ENCODE measurements at regions not wholly inside any gene's neighbourhood (a gene's known extent, or its start where the extent isn't known, plus 50 kb on each side); places are given as distances from the start of the nearest gene placed in this dataset.

DNA sequence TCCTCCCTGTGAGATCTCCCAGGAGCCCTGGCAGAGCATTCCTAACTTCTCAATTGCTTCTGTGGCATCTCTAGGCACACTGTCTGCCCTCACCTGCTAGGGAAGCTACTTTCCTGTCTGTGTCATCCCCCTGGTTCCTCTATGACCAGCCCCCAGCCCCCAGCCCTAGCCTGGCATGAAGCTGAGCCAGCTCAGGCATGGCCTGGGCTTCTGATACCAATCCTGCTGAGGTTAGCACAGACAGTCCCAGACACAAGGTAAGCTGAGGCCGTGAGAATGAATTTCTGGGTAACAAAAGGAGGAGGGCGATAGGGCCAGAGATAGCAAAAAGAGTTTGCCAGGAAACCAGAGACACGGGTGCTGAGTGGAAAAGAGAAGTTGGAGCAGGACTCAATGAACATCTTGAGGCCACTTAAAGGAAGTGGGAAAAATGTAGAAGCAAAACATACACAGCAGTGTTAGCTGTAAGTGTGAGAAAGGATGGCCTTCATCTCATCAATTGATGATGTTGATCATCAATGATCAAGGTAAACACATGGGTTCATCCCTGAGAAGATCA is 87.6 kb upstream of the PICALM start:
- Histone ChIP-seq H3K4me3 (no peak overlapping the region), H3K36me3 (no peaks in the 10 kb centered on the region), H3K27ac (no peak overlapping the region), H3K27me3 (no peaks in the 10 kb centered on the region), H3K4me1 (ENCODE audit: low read depth) (peaks cover 6% of the 10 kb centered on the region), H3K9me3 (ENCODE audit: low read depth) (no peaks in the 10 kb centered on the region)
- TF ChIP-seq, protein P1, sequence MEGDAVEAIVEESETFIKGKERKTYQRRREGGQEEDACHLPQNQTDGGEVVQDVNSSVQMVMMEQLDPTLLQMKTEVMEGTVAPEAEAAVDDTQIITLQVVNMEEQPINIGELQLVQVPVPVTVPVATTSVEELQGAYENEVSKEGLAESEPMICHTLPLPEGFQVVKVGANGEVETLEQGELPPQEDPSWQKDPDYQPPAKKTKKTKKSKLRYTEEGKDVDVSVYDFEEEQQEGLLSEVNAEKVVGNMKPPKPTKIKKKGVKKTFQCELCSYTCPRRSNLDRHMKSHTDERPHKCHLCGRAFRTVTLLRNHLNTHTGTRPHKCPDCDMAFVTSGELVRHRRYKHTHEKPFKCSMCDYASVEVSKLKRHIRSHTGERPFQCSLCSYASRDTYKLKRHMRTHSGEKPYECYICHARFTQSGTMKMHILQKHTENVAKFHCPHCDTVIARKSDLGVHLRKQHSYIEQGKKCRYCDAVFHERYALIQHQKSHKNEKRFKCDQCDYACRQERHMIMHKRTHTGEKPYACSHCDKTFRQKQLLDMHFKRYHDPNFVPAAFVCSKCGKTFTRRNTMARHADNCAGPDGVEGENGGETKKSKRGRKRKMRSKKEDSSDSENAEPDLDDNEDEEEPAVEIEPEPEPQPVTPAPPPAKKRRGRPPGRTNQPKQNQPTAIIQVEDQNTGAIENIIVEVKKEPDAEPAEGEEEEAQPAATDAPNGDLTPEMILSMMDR (IDR thresholded peaks at IDR 0.05; ENCODE audit: low read depth, low read length), result no peak
- no peak for DNase-seq (ENCODE audit: low read depth in 1 of 2, low spot score in 1 of 2)

DNA sequence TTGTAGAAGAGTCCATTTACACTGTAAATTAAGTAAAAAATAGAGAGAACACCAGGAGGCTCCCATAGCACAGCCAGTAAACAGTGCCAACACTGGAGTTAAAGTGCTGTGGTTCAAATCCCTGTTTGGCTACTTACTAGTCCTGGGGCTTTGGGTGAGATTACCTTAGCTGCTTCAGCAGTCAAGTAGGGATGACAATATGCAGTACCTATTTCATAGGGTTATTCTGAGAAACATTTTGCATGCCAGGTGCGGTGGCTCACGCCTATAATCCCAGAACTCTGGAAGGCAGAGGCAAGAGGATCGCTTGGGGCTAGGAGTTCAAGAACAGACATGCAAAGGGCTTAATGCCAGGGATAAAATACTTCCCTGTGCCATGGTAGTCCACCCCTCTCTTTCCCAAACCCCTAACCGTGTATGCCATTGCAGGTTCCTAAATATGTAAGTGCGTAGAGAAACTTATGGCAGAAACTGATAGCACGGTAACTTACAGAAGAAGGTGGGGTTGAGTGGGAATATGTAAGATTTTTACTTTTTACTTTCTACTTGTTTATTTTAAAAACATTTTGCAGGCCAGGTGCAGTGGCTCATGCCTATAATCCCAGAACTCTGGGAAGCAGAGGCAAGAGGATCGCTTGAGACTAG is 86.4 kb upstream of the PICALM start:
- TF ChIP-seq, protein P1 (IDR thresholded peaks at IDR 0.05; ENCODE audit: low read depth, low read length), result no peak
- no peak for DNase-seq (ENCODE audit: low read depth in 1 of 2, low spot score in 1 of 2)

DNA sequence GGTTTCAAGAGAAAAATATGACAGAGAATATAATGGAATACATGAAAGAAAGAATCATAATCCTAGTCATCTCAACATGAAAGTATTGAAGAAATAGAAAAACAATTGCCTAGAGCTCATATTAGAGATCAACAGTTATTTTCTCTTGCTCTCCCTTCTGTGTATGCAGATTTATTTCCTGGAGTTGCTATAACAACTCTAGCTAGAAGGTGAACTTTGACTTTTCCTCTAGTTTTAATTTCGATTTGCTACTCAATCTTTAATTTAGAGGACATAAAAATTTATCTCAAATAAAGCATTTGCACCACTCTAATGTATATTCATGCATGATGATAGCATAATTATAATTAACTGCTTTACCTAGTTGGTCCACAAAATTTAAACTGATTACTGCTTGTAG is 84.6 kb upstream of the PICALM start:
- H3K36me3 ChIP-seq, result no peaks in the 10 kb centered on the region
- H3K27me3 ChIP-seq, result no peaks in the 10 kb centered on the region
- H3K9me3 ChIP-seq (ENCODE audit: low read depth), result no peaks in the 10 kb centered on the region
- peaks cover 14% of the 10 kb centered on the region for H3K4me1 ChIP-seq (ENCODE audit: low read depth)
- TF ChIP-seq, protein P1 (IDR thresholded peaks at IDR 0.05; ENCODE audit: low read depth, low read length), result no peak
- no peak overlapping the region for H3K4me3 ChIP-seq
- DNase-seq (ENCODE audit: low read depth in 1 of 2, low spot score in 1 of 2), result no peak
- H3K27ac ChIP-seq, result no peak overlapping the region

More for the DNA sequence above, 86.4 kb upstream of the PICALM start:
- Histone ChIP-seq H3K36me3 (no peaks in the 10 kb centered on the region), H3K4me1 (ENCODE audit: low read depth) (peaks cover 11% of the 10 kb centered on the region), H3K4me3 (no peak overlapping the region), H3K9me3 (ENCODE audit: low read depth) (no peaks in the 10 kb centered on the region), H3K27me3 (no peaks in the 10 kb centered on the region), H3K27ac (no peak overlapping the region)

DNA sequence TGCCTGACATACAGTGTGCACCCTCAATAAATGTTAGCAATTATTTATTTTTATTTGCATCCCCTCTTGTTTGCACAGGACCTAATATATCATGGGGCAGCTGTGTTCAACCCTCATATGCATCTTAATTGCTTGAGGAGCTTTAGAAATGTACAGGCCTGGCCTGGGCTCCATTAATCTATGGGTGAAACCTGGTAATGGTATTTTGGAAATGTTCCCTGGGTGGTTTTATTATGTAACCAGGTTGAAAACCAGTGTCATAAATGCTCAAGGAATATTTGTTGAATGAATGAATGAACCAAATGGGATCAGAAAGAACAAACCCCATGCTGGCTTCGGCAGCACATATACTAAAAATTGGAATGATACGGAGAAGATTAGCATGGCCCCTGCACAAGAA is 84.0 kb upstream of the PICALM start:
- no peak for DNase-seq (ENCODE audit: low read depth in 1 of 2, low spot score in 1 of 2)
- Histone ChIP-seq H3K27ac (no peak overlapping the region), H3K9me3 (ENCODE audit: low read depth) (no peaks in the 10 kb centered on the region), H3K4me3 (no peak overlapping the region), H3K4me1 (ENCODE audit: low read depth) (peaks cover 19% of the 10 kb centered on the region), H3K27me3 (no peaks in the 10 kb centered on the region), H3K36me3 (no peaks in the 10 kb centered on the region)
- TF ChIP-seq, protein P1 (IDR thresholded peaks at IDR 0.05; ENCODE audit: low read depth, low read length), result no peak

DNA sequence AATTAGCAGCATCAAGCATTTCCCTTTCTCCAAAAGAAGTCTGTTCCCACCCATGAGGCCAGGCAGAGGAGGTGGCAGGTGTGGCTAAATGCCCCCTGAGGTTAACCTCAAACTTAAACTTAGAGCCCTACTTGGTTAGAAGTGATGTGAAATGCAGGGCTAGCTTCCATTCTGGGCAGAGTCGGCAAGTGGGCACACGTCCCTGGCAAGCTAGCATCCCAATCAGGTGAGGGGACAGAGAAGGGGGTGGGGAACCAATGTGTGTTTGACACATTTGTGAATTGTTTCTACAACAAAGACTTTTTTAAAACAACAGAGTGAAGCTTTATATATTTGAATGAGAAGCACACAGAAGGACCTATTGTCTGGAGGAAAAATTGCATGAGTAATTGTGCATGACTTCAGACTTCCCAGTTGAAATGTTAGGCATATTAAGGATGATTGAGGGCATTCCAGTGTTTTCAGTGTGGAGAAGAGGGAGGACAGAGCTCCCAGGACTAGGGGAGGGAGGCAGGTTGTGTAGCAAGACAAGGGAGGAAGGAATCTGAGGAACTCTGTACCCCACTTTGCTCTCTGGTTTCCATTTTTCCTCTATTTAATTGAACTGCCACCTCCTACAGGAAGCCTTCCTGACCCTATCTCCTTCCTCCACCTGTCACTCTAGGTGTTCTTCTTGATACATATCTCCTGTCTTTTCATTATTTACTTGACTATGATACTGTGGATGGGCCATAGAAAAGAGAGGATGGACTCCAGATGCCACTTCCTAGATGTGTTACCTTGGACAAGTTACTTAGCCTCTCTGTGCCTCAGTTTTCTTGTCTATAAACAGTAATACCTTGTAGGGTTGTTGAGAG is 83.3 kb upstream of the PICALM start:
- no peaks in the 10 kb centered on the region for H3K27me3 ChIP-seq
- peak overlapping the region; percentile 78 for H3K27ac ChIP-seq
- H3K9me3 ChIP-seq (ENCODE audit: low read depth), result no peaks in the 10 kb centered on the region
- TF ChIP-seq, protein P1 (IDR thresholded peaks at IDR 0.05; ENCODE audit: low read depth, low read length), result no peak
- peaks cover 19% of the 10 kb centered on the region for H3K4me1 ChIP-seq (ENCODE audit: low read depth)
- H3K36me3 ChIP-seq, result no peaks in the 10 kb centered on the region
- DNase-seq (ENCODE audit: low read depth in 1 of 2, low spot score in 1 of 2), result peak in 1 of 2 donors; percentile 29
- H3K4me3 ChIP-seq, result no peak overlapping the region
